ENCODE measurements at regions not wholly inside any gene's neighbourhood (a gene's known extent, or its start where the extent isn't known, plus 50 kb on each side); places are given as distances from the start of the nearest gene placed in this dataset.
"Not testable (repeated sequence)": the region's sequence is repeated elsewhere in the genome, so short reads cannot be mapped to it uniquely, and the experiment has no call there.

DNA sequence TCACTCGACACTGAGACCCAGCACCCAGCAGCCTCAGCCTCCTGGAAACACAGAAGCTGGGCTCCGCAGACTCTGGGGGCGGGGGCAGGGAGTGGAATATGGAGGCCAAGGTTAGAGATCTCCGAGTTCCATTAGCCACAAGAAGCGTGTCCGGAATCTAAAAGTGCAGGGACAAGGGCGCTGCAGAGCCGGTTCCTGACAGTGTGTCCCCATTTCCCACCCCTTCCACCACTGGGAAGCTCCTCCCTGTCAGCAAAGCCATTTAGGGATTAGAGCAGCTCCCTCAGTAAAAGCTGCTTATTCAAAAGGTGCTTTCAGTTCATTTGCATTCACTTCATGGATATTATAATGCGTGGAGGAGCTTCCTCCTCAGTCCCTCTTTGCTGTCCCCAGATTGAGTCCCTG lies 74.1 kb upstream of the HSPA9 start:
- no peak for DNase-seq (ENCODE audit: low read depth in 4 of 4, low spot score in 3 of 4)

DNA sequence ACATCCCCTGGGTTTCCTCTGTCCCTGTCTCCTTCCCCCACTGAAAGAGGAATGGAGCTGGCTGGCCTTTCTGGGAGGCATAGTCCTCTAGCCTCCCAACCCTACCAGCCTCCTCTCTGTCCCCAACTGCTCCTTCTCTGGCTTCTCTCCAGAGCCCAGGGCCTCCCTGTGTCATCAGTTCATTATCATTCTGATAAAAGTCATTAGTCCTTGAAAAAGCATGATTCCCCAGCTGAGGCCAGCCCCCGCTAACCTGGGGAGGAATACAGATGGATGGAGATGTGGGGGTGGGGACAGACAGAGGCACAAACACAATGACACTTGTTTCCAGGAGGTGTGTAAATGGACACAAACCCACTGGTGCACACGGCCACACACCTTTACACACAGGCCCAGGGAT lies 73.6 kb upstream of the HSPA9 start:
- no peak for DNase-seq (ENCODE audit: low read depth in 4 of 4, low spot score in 3 of 4)

DNA sequence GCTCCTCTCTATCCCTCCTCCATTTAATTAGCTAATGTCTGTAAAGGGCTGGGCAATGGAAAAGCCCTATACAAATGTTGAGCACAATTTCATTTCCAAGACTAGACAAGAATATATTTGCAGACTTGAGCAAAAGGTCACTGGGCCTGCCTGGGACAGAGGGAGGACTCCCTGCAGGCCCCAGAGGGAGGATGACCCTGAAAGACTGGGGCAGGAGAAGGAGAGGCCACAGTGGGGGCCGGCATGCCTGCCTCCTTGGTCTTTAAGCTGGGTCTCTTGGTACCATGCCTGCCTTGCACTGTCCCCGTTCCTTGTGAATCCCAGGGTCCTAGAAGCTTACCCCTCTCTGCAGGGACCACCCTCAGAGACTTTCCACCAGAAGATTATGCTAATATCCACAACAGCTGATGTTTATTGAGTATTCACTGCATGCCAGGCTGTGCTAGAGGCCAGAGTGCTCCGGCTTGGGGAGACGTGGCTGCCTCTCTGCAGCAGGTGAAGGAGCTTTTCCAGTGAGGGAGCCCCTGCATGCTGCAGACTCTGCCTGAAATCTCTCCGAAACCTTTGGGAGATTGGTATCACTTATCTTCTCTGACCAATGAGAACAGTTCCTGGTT lies 72.7 kb upstream of the HSPA9 start:
- DNase-seq (ENCODE audit: low read depth in 4 of 4, low spot score in 3 of 4) = no peak

DNA sequence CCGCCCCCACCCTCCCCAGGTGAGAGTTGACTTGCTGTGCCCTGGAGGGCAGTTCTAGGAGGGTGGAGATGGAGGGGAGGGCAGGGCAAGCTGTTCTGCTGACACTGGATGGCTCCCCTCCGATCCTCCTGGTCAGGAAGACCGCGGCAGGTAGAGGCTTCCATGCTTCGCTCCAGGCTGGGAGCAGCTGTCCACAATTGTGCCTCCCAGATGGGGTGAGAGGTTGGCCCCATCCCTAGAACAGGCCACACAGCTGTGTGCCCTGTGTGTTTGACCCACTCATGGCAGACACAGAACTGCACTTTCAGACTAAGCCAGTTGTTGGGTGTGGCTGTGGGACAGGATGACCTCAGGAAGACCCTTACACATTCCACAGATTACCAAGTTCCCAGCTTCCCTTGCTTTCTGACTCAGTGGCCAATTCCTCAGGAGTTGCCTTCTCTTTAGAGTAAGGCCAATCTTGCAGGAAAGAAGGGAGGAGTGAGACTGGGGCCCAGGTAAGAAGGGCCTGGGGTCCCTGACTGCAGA lies 72.1 kb upstream of the HSPA9 start:
- no peak for DNase-seq (ENCODE audit: low read depth in 4 of 4, low spot score in 3 of 4)

DNA sequence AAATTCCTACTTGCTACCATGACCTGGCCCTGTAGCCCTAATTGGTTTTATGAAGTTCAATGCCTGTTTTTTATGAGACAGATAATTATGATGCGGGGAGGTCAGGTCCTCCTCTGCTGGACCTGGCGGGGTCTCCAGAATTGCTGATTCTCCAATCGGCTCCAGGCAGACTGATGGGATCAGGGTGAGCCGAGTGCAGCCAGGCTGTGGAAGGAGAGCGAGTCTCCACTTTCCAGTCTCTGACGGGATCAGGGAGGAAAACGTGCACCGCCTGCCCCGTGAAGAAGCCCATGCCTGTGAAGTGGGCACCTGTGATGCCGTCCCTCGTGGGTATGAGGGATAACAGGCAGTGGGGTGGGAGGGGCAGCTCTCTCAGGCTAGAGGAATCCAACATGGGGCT lies 71.5 kb upstream of the HSPA9 start:
- no peak for DNase-seq (ENCODE audit: low read depth in 4 of 4, low spot score in 3 of 4)

DNA sequence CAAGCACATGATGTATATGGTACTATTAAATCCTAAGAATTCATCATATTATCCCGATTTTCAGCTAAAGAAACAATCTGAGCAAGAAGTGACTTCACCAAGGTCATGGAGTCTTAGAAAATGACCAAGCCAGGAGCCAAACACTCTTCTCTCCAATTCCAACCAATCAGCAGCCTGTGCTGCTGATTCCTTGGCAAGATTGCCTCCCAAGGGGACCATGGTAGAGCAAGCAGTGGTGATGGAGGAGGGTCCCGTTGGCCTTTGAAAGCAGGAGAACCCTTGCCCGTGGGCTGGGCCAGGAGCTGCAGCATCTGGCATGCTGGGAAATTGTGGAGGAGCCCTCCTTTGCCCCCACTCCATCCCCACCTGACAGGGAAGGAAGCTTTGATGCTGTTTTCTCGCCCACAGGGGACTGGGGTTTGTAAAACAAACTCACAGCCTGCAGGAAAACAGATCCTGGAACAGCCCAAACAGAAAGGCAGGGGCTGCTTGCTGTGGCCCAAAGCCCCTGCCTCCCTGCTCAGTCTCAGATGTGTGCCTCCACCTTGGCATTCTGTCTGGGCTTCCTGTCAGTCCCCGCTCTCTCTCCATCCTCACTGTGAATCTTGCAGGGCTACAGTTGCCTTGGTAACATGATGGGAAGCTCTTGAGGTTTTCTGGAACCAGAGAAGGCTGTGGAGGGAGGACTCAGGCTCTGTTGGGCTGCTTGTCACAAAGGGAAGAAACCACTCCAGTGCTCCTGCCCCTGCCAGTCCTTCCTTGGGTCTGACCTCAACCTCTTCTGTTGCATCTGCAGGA lies 70.8 kb upstream of the HSPA9 start:
- DNase-seq (ENCODE audit: low read depth in 4 of 4, low spot score in 3 of 4) = no peak

DNA sequence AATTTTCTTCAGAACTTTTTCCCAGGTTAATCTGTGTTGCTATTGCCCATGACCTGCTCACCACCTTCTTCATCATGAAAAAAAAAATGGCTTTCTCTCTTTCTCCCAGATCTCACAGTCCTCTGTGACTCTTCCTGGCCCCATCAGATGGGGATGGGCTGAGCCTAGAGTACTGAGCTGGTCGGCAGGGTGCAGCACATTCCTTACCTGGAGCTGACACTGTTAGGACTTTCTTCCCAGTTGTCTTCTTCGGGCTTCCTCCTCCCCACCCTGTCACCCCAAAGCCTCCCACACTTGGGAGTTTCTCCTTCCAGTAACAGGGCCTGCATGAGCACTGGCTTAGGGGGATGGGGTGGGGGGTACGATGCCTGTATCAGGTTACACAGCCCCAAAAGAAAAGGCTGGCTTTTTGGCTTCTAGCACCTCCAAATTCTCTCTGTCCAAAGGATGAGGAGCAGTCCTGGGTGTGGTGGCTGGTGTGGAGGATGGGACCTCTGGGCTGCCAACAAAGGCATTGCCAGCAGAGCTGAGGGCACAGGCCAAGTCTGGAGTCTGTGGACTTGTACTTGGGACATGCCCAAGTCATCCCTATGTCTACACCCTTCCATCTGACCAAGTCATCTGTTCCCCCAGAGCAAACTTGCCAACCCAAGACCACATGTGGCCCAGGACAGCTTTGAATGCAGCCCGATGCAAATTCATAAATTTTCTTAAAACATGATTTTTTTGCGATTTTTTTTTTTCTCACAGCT lies 68.0 kb upstream of the HSPA9 start:
- no peak for DNase-seq (ENCODE audit: low read depth in 4 of 4, low spot score in 3 of 4)

DNA sequence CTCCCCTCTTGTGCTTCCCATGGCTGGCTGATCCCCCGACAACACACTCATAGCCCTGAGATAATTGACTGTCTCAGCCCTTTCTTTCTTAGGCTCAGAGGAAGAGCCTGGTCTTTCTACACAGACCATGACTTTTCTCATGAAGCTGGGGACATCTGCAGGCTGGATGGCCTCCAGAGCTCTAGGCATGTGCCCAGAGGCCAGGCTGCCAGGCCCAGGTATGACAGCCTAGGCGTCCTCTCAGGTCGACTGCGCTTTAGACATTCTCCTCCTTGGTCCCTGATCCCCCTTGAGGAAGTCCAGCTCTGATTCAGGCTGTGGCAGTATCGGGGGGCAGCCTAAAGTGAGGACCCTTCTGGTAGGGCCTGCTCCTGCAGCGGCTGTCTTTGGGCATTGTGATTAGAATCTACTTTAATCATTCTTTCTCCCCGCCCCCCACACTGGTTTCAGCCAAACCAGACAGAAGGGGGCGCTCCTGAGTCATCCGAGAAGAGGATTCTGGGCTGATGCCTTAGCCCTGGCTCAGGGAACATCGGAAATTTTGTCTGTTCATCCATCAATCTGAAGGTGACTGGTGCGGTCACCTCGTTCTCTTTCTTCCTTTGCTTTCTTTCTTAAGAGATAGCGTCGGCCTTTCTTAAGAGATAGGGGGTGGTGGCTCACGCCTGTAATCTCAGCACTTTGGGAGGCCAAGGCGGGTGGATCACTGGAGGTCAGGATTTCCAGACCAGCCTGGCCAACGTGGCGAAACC lies 66.5 kb upstream of the HSPA9 start:
- peak in 2 of 4 donors; percentile 32 to 44 for DNase-seq (ENCODE audit: low read depth in 4 of 4, low spot score in 3 of 4)

DNA sequence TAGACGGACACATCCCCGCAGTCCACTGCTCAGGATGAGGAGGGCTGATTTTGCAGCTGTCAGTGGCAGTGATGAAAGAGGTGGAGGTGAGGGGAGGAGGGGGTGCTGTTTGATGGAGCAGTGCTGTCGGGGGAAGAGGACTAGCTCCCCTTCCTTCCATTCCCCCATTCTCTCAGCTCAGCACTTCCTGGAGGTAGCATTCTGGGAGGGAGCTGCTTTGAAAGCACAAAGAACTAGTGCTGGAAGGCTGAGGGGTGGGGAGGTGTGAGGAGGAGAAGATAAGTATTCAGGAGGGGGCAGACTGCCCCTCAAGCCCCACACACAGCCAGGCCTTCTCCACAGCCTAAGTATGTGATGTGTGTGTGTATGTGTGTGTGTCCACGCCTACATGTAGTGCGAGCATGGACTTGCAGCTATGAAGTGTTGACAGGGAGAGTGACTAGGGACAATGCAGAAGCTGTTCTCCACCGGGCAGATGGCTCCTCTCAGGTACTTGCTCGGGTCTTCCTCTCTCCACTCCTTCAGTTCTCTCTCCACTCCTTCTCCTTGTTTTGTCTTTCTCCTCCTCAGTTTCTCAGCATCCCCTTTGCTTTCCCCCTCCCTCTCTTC lies 65.5 kb upstream of the HSPA9 start:
- no peak for DNase-seq (ENCODE audit: low read depth in 4 of 4, low spot score in 3 of 4)

DNA sequence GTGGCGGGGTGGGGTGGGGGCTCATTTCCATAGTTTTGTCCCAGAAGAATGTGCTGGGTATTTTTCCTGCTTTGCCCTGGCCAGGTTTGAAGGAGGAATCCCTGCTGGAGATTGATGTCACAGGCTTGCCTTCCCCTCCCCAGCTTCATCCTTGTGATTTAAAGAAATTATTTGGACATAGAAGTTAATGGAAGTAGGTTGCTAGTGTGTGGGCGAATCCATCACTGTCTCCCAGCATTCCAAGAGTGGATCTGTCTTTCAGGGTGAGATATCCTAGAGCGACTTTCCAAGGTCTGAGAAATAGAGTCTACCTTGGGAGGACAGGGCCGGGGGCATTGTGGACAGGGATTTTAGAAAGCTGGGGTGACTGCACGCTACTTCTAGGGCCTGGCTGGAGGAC lies 64.9 kb upstream of the HSPA9 start:
- DNase-seq (ENCODE audit: low read depth in 4 of 4, low spot score in 3 of 4) = no peak

DNA sequence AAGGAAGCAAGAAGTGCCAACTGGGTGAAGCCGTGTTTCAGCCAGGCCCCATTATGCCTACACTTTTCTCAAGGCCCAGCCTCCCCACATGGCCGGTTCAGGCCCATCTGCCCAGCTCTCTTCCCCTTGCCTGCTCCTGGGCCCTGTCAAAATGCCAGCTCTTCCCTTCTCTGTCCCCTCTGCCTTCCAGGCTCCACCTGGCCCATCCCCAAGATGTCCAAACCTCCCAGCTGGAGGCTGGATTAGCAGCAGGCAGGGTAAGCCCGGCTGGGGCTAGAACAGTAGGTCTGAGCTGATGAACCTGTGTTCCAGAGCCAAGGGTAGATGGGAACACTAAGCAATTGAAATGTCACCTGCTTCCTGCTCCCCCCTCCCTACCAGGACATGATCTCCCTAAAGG lies 64.1 kb upstream of the HSPA9 start:
- no peak for DNase-seq (ENCODE audit: low read depth in 4 of 4, low spot score in 3 of 4)

DNA sequence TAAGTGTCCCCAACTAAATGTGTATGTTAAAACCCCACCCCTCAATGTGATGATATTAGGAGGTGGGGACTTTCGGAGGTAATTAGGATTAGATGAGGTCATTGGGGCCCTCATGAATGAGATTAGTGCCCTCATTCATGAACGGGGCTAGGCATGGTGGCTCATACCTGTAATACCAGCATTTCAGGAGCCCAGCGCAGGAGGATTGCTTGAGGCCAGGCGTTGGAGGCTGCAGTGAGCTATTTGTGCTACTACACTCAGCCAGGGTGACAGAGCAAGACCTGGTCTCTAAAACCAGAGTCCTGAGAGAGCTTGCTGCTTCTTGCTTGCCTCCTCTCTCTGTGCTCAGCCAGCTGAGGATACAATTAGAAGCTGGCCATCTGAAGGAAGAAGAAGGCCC lies 62.1 kb upstream of the HSPA9 start:
- no peak for DNase-seq (ENCODE audit: low read depth in 4 of 4, low spot score in 3 of 4)

DNA sequence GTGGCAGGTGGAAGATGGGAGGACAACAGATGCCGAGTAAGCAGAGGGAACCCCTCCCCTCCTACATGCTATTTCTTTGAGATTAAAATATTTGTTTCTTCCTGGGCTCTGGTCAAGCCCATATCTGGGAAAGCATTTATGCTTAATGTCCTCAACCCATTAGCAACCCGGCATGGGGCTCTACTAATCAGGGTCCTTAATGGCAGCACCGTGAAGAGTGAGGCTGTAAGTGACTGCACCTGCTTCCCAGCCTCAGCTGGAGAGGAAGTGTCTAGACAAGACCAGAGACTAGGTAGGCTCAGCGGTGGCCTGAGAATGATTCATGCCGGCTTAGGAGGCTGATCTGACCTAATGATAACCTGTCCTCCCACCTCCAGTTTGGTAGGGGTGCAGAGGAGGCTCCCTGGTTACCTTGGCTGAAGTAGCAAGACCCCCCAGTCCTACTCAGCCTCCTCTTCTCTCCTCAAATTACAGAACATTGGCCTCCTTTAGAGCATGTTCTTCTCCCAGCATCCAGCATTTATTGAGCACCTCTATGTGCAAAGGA lies 61.3 kb upstream of the HSPA9 start:
- no peak for DNase-seq (ENCODE audit: low read depth in 4 of 4, low spot score in 3 of 4)

DNA sequence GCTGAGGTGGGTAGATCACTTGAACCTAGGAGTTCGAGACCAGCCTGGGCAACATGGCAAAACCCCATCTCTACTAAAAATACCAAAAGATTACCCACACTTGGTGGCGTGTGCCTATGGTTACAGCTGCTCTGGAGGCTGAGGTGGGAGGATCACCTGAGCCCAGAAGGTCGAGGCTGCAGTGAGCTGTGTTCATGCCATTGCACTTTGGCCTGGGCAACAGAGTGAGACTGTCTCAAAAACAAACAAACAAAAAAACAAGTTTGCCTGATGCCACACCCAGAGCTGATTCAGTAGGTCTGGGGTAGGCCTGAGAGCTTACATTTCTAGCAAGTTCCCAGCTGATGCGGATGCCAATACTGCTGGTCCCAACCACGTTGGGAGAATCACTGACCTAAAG lies 60.5 kb upstream of the HSPA9 start:
- no peak for DNase-seq (ENCODE audit: low read depth in 4 of 4, low spot score in 3 of 4)

DNA sequence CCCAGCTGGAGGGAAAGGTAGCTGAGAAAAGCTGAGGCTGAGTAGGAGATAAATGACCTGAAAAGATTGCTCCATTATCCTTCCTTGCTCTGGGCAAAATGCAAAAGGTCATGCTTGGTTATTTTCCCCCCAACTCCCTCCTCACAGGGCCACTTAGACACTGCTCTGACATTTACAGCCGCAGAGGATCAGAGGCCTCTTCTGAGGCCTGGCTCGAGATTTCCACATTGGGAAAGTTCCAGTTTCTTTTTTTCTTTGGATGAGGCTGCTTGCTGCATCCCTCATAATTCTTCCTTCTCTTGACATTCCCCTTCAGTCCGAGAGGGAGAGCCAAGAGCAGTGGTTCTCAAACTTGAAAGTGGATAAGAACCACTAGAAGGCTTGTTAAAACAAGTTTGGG lies 60.1 kb upstream of the HSPA9 start:
- DNase-seq (ENCODE audit: low read depth in 4 of 4, low spot score in 3 of 4) = peak in 1 of 4 donors; percentile 39

DNA sequence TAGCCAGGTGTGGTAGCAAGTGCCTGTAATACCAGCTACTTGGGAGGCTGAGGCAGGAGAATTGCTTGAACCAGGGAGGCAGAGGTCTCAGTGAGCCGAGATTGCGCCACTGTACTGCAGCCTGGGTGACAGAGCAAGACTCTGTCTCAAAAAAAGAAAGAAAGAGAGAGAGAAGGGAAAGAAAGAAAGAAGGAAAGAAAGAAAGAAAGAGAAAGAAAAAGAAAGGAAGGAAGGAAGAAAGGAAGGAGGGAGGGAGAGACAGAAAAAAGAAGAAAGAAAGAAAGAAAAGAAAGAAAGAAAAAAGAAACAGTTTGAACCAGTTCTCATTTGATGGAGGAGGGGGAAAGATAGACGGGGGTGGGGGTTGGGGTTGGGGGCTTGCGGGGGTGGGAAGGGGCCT lies 59.6 kb upstream of the HSPA9 start:
- not testable (repeated sequence) for DNase-seq (ENCODE audit: low read depth in 4 of 4, low spot score in 3 of 4)

DNA sequence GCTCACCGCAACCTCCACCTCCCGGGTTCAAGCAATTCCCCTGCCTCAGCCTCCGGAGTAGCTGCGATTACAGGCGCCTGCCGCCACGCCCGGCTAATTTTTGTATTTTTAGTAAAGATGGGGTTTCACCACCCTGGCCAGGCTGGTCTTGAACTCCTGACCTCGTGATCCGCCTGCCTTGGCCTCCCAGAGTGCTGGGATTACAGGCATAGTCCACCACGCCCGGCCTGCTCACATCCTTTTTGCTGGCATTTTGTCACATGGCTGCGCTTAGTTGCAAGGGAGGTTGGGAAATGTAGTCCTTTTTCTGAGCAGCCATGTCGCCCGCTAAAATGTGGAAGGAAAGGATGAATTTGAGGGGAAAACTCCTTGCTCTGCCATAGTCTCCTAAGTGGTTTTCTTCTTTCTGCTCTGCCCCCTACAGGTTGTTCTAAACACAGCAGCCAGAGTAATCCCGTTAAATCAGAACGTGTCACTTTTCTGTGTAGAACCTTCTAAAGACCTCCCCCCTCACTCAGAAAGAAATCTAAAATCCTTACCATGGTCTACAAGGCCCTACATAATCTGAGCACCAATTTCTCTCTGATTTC lies 57.8 kb upstream of the HSPA9 start:
- DNase-seq (ENCODE audit: low read depth in 4 of 4, low spot score in 3 of 4) = peak in 3 of 4 donors; percentile 44 to 71 (median 65)

DNA sequence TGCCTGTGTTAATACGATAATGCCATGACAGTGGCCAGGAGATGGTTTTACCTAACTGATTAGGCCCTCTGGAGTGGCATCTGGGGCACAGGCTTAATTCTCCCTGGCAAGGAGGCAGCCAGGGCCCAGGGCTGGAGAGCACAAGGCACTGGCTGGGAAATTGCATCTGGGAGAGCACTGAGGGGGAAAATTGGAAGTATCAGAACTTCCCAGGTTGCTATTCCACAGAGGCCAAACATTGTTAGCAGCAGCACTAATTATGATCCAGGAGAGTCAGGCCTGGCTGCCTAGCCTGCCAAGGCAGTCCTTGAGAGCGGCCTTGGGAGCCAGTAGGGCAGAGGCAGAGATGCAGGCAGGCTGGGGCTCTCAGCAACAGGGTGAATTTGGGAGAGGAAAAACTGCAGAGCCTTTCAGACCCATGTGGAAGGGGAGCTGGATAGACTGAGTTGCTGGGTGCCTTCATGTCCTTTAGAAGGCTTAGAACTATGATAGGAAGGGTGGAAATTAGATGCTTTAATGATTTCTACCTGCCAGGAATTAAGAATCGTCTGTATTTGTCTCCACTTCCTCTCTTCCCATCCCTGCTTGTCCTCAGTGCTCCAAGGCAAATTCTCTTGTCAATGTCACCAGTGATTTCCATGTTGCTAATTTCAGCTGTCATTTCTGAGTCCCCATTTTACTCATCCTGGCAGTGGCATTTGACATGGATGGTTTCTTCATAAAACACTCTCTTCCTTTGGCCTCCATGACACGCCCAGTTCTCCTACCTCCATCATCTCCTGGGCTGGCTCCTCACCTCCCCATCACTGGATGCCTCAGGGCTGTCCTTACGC lies 56.1 kb upstream of the HSPA9 start:
- DNase-seq (ENCODE audit: low read depth in 4 of 4, low spot score in 3 of 4) = no peak

DNA sequence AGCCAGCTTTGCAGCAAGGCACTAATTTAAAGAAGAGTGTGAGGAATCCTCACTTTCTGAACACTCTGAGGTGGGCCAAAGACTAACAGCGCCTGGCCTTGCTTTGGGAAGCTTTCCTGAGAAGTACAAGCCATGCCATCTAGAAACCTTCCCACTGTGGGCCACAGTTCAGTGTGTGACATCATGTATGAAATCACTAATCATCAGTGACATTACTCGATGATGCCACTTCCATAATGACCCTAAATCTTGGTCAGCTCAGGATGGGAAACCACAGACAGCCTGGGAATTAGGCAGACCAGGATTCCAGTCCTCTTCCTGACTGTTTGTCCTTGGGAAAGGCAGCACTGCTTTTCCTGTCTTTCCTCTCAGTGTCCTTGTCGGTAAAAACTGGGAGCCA lies 54.2 kb upstream of the HSPA9 start:
- no peak for DNase-seq (ENCODE audit: low read depth in 4 of 4, low spot score in 3 of 4)
